ENCODE measurements at regions not wholly inside any gene's neighbourhood (a gene's known extent, or its start where the extent isn't known, plus 50 kb on each side); places are given as distances from the start of the nearest gene placed in this dataset.

GRCh38 chr16:26802440-26802839 is 264.3 kb upstream of the C16orf82 start:
- no peak for TF ChIP-seq EZH2 (IDR thresholded peaks at IDR 0.05; ENCODE audit: insufficient read depth, poor library complexity, severe bottlenecking)
- TF ChIP-seq EZH2phosphoT487 (IDR thresholded peaks at IDR 0.05; ENCODE audit: insufficient read depth, low read depth) = no peak
